HepG2 (cell line): ENCODE measurements at regions not wholly inside any gene's neighbourhood (a gene's known extent, or its start where the extent isn't known, plus 50 kb on each side); places are given as distances from the start of the nearest gene placed in this dataset.

ENCODE experiments used
- AKAP8 ChIP-seq: sonication (generic); formaldehyde crosslinking; IDR thresholded peaks from 2 replicates; pipeline ENCODE4 v1.5.1; 2020; ENCODE audit warnings: mild to moderate bottlenecking, missing genetic modification reagents
- BHLHE40 ChIP-seq: IDR thresholded peaks from 2 replicates; pipeline ENCODE4 v1.6.1; 2011; ENCODE audit warnings: low read length, improper control_type of control experiment
- CTCF ChIP-seq: sonication (generic); formaldehyde crosslinking; IDR thresholded peaks from 2 replicates; pipeline ENCODE4 v1.5.0; 2020; ENCODE audit warnings: mild to moderate bottlenecking, missing genetic modification reagents, moderate library complexity
- EZH2 ChIP-seq: conservative IDR thresholded peaks from 2 replicates; pipeline ENCODE4 v1.6.1; 2012; ENCODE audit warnings: mild to moderate bottlenecking, low read depth, low read length, moderate library complexity
- IRF2 ChIP-seq: IDR thresholded peaks from 2 replicates; pipeline ENCODE4 v1.6.1; 2018; ENCODE audit warnings: missing genetic modification reagents, missing compliant biosample characterization
- NPAS2 ChIP-seq: sonication (generic); formaldehyde crosslinking; IDR thresholded peaks from 2 replicates; pipeline ENCODE4 v1.8.0; 2022; ENCODE audit warnings: mild to moderate bottlenecking, missing genetic modification reagents, borderline replicate concordance
- POLR2AphosphoS5 ChIP-seq: IDR thresholded peaks from 2 replicates; pipeline ENCODE4 v1.6.1; 2012; ENCODE audit warnings: low read depth, low read length
- ZBTB44 ChIP-seq: sonication (generic); formaldehyde crosslinking; IDR thresholded peaks from 2 replicates; pipeline ENCODE4 v1.4.0; 2020; ENCODE audit warnings: missing genetic modification reagents
- ZFP36 ChIP-seq: fragments of 150-350 bp; IDR thresholded peaks from 2 replicates; pipeline ENCODE4 v1.6.1; 2018; ENCODE audit warnings: borderline replicate concordance, low read length, low read depth; ENCODE audit not compliant: partially characterized antibody
- ZNF329 ChIP-seq: sonication (generic); formaldehyde crosslinking; IDR thresholded peaks from 2 replicates; pipeline ENCODE4 v1.9.0; 2021; ENCODE audit warnings: low read depth, mild to moderate bottlenecking, missing genetic modification reagents
- ZNF546 ChIP-seq: sonication (generic); formaldehyde crosslinking; conservative IDR thresholded peaks from 2 replicates; pipeline ENCODE4 v1.8.1; 2023; ENCODE audit warnings: mild to moderate bottlenecking, missing genetic modification reagents
- ZNF678 ChIP-seq: sonication (generic); formaldehyde crosslinking; IDR thresholded peaks from 2 replicates; pipeline ENCODE4 v1.4.0; 2020; ENCODE audit warnings: mild to moderate bottlenecking, missing genetic modification reagents
- TF ChIP-seq, protein P1 (sequence below): sonication (generic); formaldehyde crosslinking; IDR thresholded peaks from 2 replicates; pipeline ENCODE4 v1.4.0; 2020; ENCODE audit warnings: mild to moderate bottlenecking, missing genetic modification reagents

DNA sequence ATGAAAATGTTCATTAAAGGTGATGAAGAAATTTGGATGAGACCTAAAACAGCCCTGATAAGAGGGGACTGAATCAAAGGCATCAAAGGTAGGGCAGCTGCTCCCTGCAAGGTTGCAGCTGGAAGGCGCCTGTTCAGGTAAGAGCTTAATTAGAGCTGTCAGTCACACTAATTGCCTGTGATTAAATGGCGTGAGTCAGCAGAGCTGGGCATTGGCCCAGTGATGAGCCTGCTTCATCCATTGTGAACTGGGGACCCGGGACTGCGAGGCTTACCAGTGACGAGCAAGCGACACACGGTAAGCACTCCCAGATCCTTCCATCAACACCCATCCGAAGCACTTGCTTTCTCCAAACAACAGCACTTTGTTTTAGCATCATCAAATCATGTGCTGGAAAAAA lies 621.5 kb upstream of the CDH4 start:
- TF ChIP-seq POLR2AphosphoS5: no peak
- TF ChIP-seq ZNF329 (CRISPR knock-in tag): no peak
- TF ChIP-seq BHLHE40: no peak
- no peak for TF ChIP-seq CTCF (CRISPR knock-in tag)
- no peak for TF ChIP-seq ZNF678 (CRISPR knock-in tag)
- no peak for TF ChIP-seq ZFP36
- no peak for TF ChIP-seq AKAP8 (CRISPR knock-in tag)
- no peak for TF ChIP-seq IRF2
- TF ChIP-seq, protein P1, sequence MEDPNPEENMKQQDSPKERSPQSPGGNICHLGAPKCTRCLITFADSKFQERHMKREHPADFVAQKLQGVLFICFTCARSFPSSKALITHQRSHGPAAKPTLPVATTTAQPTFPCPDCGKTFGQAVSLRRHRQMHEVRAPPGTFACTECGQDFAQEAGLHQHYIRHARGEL (CRISPR knock-in tag): no peak
- TF ChIP-seq EZH2: no peak
- TF ChIP-seq NPAS2 (CRISPR knock-in tag): no peak
- TF ChIP-seq ZBTB44 (CRISPR knock-in tag): no peak
- no peak for TF ChIP-seq ZNF546 (CRISPR knock-in tag)
